Epidermal melanocyte (primary cell): ENCODE measurements at regions not wholly inside any gene's neighbourhood (a gene's known extent, or its start where the extent isn't known, plus 50 kb on each side); places are given as distances from the start of the nearest gene placed in this dataset.

Experiments used
- DNase-seq: peaks from one replicate; pipeline ENCODE4 v3.0.0; 2011; ENCODE audit warnings: low spot score; ENCODE audit not compliant: insufficient read length

GRCh38 chr10:83037653-83038052 lies 1101.7 kb upstream of the GHITM start:
- DNase-seq = no peak

- no peak for DNase-seq
Observed at GRCh38 chr10:83038631-83039030, 1100.7 kb upstream of the GHITM start.

GRCh38 chr10:83045731-83046130 lies 1093.6 kb upstream of the GHITM start:
- no peak for DNase-seq

DNA sequence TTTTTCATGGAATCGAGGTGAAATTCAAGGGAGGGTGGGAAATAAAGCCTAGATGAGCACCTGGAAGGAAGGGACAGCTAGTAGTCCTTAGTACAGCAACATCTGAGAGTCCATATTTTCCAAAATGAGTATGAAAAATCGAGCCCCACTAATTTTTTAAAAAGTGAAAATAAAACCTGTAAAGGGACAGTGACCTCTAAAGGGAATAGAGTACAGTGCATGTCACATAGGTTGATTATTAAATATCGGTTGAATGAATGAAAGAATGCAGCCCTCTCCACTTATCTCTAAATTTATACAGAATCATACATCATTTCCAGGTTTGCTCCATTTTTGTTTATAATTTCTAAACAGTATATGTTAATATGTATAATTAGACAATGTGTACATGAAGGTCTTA lies 1088.5 kb upstream of the GHITM start:
- no peak for DNase-seq

DNA sequence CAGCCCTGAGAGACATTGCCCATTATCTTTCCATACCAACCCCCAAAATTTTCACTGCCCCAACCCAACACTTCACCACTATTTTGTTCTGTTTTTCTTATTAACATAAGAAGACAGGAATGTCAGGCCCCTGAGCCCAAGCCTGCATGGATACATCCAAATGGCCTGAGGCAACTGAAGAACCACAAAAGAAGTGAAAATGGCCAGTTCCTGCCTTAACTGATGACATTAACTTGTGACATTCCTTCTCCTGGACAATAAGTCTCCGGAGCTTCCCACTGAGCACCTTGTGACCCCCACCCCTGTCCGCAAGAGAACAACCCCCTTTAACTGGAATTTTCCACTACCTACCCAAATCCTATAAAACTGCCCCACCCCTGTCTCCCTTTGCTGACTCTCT lies 1076.4 kb upstream of the GHITM start:
- no peak for DNase-seq

DNA sequence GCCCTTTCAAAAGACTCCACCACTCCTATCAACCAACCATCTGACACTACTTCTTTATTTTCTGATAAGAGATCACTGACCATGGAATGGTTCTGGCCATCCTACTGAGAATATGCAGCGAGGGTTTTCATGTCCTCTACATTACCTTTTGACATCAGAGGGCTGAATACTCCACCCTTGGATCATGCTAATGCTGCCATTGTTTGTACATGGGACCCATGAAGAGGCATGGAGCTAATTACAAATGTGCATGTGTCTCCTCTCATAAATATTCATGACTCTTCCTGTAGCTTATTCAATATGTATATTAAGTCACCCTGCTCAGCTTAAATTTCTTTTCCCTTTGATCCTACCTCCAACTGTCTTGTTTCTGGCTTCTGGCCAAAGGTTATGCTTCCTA lies 1065.8 kb upstream of the GHITM start:
- DNase-seq = no peak

DNA sequence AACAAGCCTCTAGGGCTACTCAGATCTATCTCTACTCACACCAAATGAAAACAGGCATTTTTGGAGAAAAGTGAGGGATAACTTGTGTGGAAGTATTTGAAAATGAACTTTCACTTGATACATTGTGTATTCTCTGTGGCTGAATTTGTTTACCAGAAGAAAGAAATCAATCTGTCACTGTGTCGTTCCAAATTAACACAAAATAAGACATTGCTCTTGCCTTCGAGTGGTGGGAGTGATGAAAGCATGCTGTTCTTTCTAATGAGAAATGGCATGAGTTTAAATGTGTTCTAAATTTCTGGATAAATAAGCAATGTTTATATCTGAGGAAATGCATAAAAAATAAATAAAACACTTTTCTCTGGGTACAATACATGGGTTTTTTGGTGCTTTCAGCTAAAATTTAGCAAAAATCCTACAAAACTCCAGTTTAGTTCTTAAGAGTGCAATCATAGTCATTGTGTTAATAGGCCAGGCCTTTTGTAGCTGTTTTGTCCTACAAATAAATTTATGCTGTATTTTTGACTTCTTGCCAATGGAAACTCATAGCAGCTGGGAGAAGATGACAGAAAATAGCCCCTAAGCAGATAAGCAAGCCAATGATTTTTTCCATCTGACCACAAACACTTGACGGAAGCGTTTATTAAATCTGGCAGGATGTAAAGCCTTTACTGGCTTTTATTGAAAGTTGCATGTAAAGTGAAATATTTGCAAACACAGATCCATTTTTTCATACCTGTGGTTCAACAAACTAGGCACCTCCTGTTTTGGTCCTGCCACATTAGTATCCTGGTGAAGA lies 1064.1 kb upstream of the GHITM start:
- no peak for DNase-seq

DNA sequence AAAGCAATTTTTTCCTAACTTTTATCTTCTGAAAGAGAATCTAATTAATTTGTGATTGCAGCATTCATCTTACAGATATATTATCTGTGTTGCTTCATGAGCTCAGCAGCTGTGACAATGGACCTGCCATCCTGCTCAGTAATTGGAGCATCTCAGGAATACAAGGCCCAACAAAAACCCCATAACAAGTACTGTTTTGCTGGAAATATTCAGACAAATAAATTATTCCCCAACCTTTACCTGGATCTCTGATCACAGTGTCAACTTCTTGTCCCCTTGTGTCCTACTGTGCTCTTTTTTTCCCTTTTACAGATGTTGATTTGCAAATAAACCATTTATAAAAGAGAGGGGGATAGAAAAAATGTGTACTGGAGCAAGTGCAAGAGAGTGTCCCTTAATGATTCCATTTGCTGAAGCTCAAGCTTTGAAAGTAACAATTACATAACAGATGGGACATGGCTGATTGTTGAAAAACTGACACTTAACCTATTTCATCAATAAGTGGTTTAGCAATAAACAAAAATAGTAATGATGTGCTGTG lies 1063.4 kb upstream of the GHITM start:
- no peak for DNase-seq

DNA sequence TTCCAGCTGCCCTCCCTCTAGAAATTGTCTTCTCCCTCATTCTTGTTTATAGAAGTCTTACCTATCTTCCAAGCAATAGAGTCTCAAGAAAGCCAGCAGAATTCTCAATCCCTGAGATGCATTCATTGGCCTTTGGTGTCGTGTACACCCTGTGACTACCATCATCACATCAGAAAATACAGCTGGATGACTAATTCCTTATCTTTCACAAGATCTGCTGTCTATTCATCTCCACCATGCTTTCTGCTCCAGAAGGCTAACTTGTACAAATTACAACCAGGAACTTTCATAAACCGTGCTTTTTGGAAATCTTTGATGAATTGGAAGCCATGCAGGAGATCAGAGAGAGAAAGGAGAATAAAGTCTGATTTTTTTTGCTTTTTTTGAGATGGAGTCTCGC lies 1062.9 kb upstream of the GHITM start:
- no peak for DNase-seq

DNA sequence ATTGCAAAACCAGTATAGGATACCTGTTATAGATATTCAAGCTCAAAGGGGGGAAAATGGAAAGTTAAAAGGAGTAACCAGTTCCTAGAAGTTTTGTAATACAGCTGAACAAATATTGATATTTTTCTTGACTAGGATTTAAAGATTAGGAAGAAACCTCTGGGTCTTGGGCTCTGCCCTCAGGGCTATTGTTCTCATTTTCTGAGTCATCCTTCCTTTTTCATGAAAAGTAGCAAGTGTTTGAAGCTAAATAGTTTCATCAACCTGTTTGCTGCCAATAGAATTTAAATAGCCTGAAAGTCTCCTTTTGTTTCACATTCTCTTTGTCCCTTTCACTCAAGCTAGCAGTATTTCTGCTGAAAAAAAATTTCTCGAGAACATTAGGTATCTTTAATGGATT lies 1061.1 kb upstream of the GHITM start:
- no peak for DNase-seq

DNA sequence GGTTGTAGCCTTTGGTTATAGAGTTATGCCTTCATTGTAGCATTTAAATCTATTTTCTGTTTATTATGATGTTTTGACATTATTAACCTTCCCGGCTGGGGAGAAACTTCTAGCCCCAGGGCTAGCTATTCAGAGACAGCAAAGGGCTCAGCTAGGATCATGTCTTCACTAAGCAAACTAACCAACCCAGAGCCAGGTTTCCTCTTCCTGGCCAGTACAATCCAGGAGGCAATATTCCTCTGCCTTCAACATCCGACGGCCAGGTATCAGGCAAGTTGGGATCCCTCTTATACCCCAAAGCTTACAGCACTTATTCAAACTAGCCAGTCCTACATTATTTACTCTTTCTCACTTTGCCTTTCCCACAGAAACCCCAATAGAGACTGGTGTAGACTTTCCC lies 1060.7 kb upstream of the GHITM start:
- no peak for DNase-seq

- DNase-seq = no peak
Observed at GRCh38 chr10:83083831-83084230, 1055.5 kb upstream of the GHITM start.

DNA sequence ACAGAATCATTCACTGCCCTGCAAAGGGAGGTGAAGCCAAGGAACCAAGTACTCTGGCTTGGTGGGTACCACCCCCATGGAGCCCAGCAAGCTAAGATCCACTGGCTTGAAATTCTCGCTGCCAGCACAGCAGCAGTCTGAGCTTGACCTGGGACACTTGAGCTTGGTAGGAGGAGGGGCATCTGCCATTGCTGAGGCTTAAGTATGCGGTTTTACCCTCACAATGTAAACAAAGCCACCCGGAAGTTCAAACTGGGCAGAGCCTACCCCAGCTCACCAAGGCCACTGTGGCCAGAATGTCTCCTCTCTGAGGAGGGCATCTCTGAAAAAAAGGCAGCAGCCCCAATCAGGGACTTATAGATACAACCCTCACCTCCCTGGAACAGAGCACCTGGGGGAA lies 1050.0 kb upstream of the GHITM start:
- DNase-seq = no peak

DNA sequence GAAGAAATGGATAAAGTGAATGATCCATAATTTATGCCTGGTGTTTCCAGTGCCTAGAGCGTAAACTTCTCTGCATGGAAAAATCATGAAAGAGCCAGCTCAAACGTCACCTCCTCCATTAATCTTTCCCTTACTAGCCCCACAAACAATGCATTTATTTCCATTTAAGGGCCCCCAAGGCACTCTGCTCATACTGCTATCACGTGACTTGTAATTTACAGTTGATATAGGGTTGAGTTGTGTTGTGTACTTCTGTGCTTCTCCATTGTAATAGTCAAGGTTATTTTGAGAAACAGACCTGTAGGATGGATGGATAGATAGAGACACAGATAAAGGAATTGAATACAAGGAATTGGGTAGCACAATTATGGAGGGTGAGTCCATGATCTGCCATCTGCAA lies 1034.7 kb upstream of the GHITM start:
- no peak for DNase-seq

- no peak for DNase-seq
Observed at GRCh38 chr10:83108565-83109333, 1030.6 kb upstream of the GHITM start.

DNA sequence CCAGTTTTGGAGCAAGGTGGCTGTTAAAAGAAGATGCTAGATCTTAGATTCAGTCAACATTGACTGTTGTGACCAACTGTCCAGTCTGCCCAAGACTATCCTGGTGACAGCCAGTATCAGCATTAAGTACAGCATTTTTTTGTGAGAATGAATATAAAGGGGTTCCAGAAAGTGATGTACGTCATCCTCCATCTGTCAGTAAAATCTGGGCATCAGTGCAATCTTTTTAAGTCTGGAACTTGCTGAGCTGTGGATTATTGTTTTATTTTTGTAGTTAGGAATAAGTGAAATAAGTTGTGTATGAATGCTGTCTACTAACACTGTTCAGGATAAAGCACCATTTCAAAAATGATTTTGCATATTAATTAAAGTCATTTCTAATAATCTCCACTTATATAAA lies 1020.0 kb upstream of the GHITM start:
- no peak for DNase-seq

- DNase-seq = no peak
Observed at GRCh38 chr10:83122336-83122735, 1017.0 kb upstream of the GHITM start.

DNA sequence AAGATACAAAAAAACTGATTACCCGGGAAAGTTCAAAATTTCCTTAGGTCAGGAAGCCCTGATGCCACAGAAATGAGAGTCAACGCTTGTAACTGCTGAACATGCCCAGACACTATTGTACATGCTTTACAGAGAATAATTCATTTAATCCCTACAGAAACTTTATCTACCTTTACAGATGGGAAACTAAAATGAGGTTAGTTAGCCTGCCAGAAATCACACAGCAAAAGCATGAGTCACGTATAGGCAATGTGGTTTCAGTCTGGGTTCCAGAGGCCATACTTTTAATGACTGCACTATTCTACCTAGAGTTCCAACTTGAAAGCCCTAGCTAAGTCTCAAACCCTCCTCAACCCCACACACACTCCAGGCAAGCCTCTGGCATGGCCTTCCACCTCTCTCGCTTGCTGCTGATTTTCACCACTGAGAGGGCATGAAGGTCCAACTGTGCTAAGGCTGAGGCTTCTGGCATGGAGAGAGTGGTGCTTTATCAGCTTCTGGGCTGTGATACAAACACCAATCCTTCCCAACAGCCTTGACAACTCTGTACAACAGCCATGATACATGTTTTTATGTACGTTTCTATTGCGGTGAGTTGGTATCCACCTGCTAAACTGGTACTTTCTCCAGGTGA lies 1011.2 kb upstream of the GHITM start:
- no peak for DNase-seq

GRCh38 chr10:83140811-83141210 lies 998.5 kb upstream of the GHITM start:
- no peak for DNase-seq

DNA sequence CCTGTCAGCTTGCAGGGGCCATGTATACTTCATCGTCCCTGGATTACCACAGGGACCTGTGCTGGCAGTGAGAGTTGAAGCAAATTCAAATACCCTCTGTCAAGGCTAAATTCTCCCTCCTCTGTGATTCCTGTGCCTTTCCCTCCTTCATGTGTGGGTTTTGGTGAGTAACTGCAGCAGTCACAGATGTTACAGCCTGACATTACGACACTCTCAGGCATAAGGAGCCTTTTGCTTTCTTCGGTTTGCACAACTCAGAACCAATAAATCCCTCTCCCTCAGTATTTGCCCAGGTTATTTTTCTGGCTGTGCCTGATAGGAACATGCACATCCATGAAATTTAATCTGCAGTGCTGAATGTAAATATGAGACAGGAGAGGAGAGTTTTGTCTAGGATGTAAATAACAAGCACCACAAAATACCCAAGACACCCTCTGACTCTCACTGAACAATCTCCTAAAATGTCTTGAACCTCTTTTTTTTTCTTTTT lies 997.2 kb upstream of the GHITM start:
- no peak for DNase-seq

GRCh38 chr10:83144461-83144860 lies 994.8 kb upstream of the GHITM start:
- no peak for DNase-seq

DNA sequence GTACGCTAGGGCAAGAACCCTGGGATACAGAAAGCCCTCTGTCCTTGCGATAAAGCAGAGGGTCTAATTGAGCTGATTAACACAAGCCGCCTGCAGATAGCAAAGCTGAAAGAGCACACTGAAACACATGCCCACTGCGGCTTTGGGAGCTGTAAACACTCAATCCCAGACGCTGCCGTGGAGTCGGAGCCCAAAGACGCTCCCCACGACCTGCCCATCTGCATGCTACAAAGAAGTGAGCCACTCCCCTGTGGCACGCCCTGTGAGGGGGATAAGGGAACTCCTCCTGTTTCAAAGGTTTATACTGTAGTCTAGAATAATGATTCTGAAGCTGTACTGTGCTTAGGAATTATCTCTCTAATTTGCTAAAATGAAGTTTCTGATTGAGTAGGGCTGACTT lies 985.6 kb upstream of the GHITM start:
- no peak for DNase-seq
